ENCODE measurements at regions not wholly inside any gene's neighbourhood (a gene's known extent, or its start where the extent isn't known, plus 50 kb on each side); places are given as distances from the start of the nearest gene placed in this dataset.

DNA sequence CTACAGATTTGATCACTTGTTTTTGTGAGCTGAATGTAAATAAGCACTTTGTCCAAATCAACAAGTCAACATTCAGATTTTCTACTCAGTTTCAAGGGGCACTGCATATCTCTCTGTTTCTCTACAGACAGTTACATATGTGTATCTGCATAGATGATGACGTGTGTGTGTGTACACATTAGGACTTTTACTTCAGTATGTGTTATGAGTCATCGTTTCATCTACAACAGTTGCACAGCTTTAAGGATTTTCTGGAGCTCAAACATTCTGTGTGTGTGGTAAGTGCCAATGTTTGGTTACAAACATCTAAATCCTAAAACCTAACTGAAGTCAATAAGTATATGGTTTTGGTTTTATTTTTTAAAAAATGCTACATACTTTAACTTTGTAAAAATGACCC is 494.5 kb upstream of the PBX1 start:
- H2AFZ ChIP-seq (replicated peaks; ENCODE audit: low read length, poor library complexity) = no peak overlapping the region

More for the DNA sequence above, 494.5 kb upstream of the PBX1 start:
- no peak overlapping the region for H3K18ac ChIP-seq (ENCODE audit: low read depth, low read length)
- CTCF ChIA-PET = no interaction called here
- intact Hi-C loops (cut with micrococcal nuclease) = no loop called here
- no peak overlapping the region for H2BK15ac ChIP-seq (ENCODE audit: low read depth, low read length)
- no peaks in the 10 kb centered on the region for H3K36me3 ChIP-seq (ENCODE audit: control insufficient read depth, insufficient read depth, low read length)
- H4K20me1 ChIP-seq (ENCODE audit: insufficient read depth, low read length) = no peaks in the 10 kb centered on the region
- H3K9ac ChIP-seq (ENCODE audit: low read depth, low read length) = no peak overlapping the region
- H3K4me1 ChIP-seq (ENCODE audit: control insufficient read depth, insufficient read depth, low read length) = no peaks in the 10 kb centered on the region
- no peak overlapping the region for H2AK9ac ChIP-seq (replicated peaks; ENCODE audit: low read depth, low read length, poor library complexity)
- H2AK5ac ChIP-seq (ENCODE audit: low read depth, low read length) = no peak overlapping the region
- H2BK20ac ChIP-seq (ENCODE audit: low read depth, low read length) = no peak overlapping the region
- H3K9me3 ChIP-seq (ENCODE audit: control insufficient read depth, insufficient read depth, low read length) = no peaks in the 10 kb centered on the region
- TF ChIP-seq, protein P1, sequence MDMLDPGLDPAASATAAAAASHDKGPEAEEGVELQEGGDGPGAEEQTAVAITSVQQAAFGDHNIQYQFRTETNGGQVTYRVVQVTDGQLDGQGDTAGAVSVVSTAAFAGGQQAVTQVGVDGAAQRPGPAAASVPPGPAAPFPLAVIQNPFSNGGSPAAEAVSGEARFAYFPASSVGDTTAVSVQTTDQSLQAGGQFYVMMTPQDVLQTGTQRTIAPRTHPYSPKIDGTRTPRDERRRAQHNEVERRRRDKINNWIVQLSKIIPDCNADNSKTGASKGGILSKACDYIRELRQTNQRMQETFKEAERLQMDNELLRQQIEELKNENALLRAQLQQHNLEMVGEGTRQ (IDR thresholded peaks at IDR 0.05; ENCODE audit: low read depth, low read length) = no peak
- TF ChIP-seq MAFK (IDR thresholded peaks at IDR 0.05; ENCODE audit: low read depth, low read length) (no peak), NFE2L2 (IDR thresholded peaks at IDR 0.05; ENCODE audit: low read depth, low read length) (no peak), POLR2A (IDR thresholded peaks at IDR 0.05; ENCODE audit: low read depth, low read length) (no peak), RFX5 (IDR thresholded peaks at IDR 0.05; ENCODE audit: low read depth, low read length) (no peak), RAD21 (IDR thresholded peaks at IDR 0.05; ENCODE audit: low read length) (no peak), MAZ (IDR thresholded peaks at IDR 0.05; ENCODE audit: borderline replicate concordance, low read depth, low read length) (no peak), BHLHE40 (IDR thresholded peaks at IDR 0.05; ENCODE audit: low read depth, low read length) (no peak), FOS (IDR thresholded peaks at IDR 0.05; ENCODE audit: low read depth, low read length) (no peak), MXI1 (IDR thresholded peaks at IDR 0.05; ENCODE audit: borderline replicate concordance, low read depth, low read length) (no peak), CEBPB (IDR thresholded peaks at IDR 0.05; ENCODE audit: low read depth, low read length) (no peak), CHD1 (IDR thresholded peaks at IDR 0.05; ENCODE audit: low read depth, low read length) (no peak), SMC3 (IDR thresholded peaks at IDR 0.05; ENCODE audit: low read depth, low read length) (no peak), RCOR1 (IDR thresholded peaks at IDR 0.05; ENCODE audit: insufficient replicate concordance, low read length) (no peak)
- TF ChIP-seq, protein P2, sequence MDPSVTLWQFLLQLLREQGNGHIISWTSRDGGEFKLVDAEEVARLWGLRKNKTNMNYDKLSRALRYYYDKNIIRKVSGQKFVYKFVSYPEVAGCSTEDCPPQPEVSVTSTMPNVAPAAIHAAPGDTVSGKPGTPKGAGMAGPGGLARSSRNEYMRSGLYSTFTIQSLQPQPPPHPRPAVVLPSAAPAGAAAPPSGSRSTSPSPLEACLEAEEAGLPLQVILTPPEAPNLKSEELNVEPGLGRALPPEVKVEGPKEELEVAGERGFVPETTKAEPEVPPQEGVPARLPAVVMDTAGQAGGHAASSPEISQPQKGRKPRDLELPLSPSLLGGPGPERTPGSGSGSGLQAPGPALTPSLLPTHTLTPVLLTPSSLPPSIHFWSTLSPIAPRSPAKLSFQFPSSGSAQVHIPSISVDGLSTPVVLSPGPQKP (IDR thresholded peaks at IDR 0.05; ENCODE audit: borderline replicate concordance, low read depth, low read length) = no peak
- TF ChIP-seq, protein P3, sequence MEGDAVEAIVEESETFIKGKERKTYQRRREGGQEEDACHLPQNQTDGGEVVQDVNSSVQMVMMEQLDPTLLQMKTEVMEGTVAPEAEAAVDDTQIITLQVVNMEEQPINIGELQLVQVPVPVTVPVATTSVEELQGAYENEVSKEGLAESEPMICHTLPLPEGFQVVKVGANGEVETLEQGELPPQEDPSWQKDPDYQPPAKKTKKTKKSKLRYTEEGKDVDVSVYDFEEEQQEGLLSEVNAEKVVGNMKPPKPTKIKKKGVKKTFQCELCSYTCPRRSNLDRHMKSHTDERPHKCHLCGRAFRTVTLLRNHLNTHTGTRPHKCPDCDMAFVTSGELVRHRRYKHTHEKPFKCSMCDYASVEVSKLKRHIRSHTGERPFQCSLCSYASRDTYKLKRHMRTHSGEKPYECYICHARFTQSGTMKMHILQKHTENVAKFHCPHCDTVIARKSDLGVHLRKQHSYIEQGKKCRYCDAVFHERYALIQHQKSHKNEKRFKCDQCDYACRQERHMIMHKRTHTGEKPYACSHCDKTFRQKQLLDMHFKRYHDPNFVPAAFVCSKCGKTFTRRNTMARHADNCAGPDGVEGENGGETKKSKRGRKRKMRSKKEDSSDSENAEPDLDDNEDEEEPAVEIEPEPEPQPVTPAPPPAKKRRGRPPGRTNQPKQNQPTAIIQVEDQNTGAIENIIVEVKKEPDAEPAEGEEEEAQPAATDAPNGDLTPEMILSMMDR (conservative IDR thresholded peaks at IDR 0.05; ENCODE audit: low read depth, low read length) = no peak
- H3K4ac ChIP-seq (ENCODE audit: low read depth, low read length) = no peak overlapping the region
- no peak overlapping the region for H3K27ac ChIP-seq (ENCODE audit: insufficient read depth, low read length)
- ATAC-seq (ENCODE audit: low read depth) (no peak), DNase-seq (no peak)
- H3K4me3 ChIP-seq (ENCODE audit: insufficient read depth, low read depth, low read length) = no peak overlapping the region
- BruUV-seq (replicated peaks) = no TSS peak
- POLR2A ChIA-PET (ENCODE audit: unreplicated experiment) = no interaction called here
- H3K27me3 ChIP-seq (ENCODE audit: control insufficient read depth, insufficient read depth, low read length) = no peaks in the 10 kb centered on the region
- H3K14ac ChIP-seq (replicated peaks; ENCODE audit: low read depth, low read length) = no peak overlapping the region
- H4K8ac ChIP-seq (ENCODE audit: low read depth in 2 of 2, low read length in 2 of 2) = no peak overlapping the region
- WGBS, 2 experiments (ENCODE audit: extremely low coverage in 2 of 2, insufficient read length in 1 of 2) = no CpG with 5 or more reads among the region's 2 CpGs
- H4K5ac ChIP-seq (ENCODE audit: low read depth, low read length) = no peak overlapping the region
- H2BK5ac ChIP-seq (ENCODE audit: low read depth, low read length, poor library complexity, severe bottlenecking) = no peak overlapping the region
- in situ Hi-C loops (cut with MboI; ENCODE audit: low sequenced_read_pairs) = no loop called here
- H3K9me1 ChIP-seq (ENCODE audit: insufficient read depth, low read length) = no peaks in the 10 kb centered on the region
- dilution Hi-C loops (cut with HindIII; ENCODE audit: low sequenced_read_pairs, unreplicated experiment) = no loop called here
- H4K91ac ChIP-seq (ENCODE audit: insufficient read depth, low read depth, low read length) = no peak overlapping the region
- no peak overlapping the region for H3K4me2 ChIP-seq (ENCODE audit: low read depth, low read length)
- no peak overlapping the region for H3K23ac ChIP-seq (ENCODE audit: low read depth, low read length)
- H3K56ac ChIP-seq (ENCODE audit: extremely low read depth, insufficient read depth, low read length) = no peak overlapping the region
- no peaks in the 10 kb centered on the region for H3K79me1 ChIP-seq (ENCODE audit: low read depth in 1 of 2, low read length in 2 of 2)
- H2BK120ac ChIP-seq (ENCODE audit: low read depth, low read length) = no peak overlapping the region

Measured in IMR-90 (cell line).